PFSK-1 (cell line): ENCODE measurements at regions not wholly inside any gene's neighbourhood (a gene's known extent, or its start where the extent isn't known, plus 50 kb on each side); places are given as distances from the start of the nearest gene placed in this dataset.

Experiments
- POLR2AphosphoS5 ChIP-seq: IDR thresholded peaks from 2 replicates; pipeline ENCODE4 v1.6.1; 2012; ENCODE audit warnings: low read depth, mild to moderate bottlenecking, control low read depth, low read length, moderate library complexity
- REST ChIP-seq, 2 experiments: IDR thresholded peaks; 2 replicates each; pipeline versions ENCODE4 v1.6.1 to v1.8.0; 2011 to 2012; ENCODE audit warnings: low read depth in 2 of 2, low read length in 2 of 2, control low read depth in 1 of 2, inconsistent platforms in 1 of 2, mild to moderate bottlenecking in 1 of 2, moderate library complexity in 1 of 2; ENCODE audit not compliant: insufficient read depth in 1 of 2
- SIN3A ChIP-seq: IDR thresholded peaks from 2 replicates; pipeline ENCODE4 v1.6.1; 2012; ENCODE audit warnings: mild to moderate bottlenecking, low read length, moderate library complexity, borderline replicate concordance; ENCODE audit not compliant: insufficient read depth
- TAF1 ChIP-seq: IDR thresholded peaks from 2 replicates; pipeline ENCODE4 v1.6.1; 2012; ENCODE audit warnings: low read length, control low read depth, borderline replicate concordance; ENCODE audit not compliant: insufficient read depth

GRCh38 chr20:12269579-12269978 lies 351.9 kb downstream of the BTBD3 start:
- TF ChIP-seq REST (IDR thresholded peaks at IDR 0.05; ENCODE audit: insufficient read depth in 1 of 2, low read depth in 2 of 2, low read length in 2 of 2) = no peak
- no peak for TF ChIP-seq POLR2AphosphoS5
- no peak for TF ChIP-seq TAF1
- no peak for TF ChIP-seq SIN3A
